SK-N-SH (cell line): ENCODE measurements at regions not wholly inside any gene's neighbourhood (a gene's known extent, or its start where the extent isn't known, plus 50 kb on each side); places are given as distances from the start of the nearest gene placed in this dataset.

Experiments used
- CTCF ChIA-PET: fragments of 300-600, 350-600 bp; formaldehyde crosslinking; extraction: SDS; loops from one replicate; lab custom pipeline; 2021; lab: Yijun Ruan, JAX
- POLR2A ChIA-PET: fragments of 350-600 bp; sonication (Branson Sonifier 250); formaldehyde crosslinking; extraction: SDS; loops from one replicate; lab custom pipeline; 2020; ENCODE audit warnings: antibody characterized with exemption, inconsistent platforms; lab: Yijun Ruan, JAX
- DNase-seq: peaks from one replicate; pipeline ENCODE4 v3.0.0; 2012
- H2AFZ ChIP-seq: fragments of 200-600 bp; sonication (generic); 2 replicates; pipeline ENCODE4 v1.8.1; 2016; ENCODE audit warnings: antibody characterized with exemption, mild to moderate bottlenecking, low read depth
- H3F3A ChIP-seq: fragments of 200-600 bp; sonication (generic); replicated peaks from 2 replicates; pipeline ENCODE3; 2016; ENCODE audit warnings: antibody characterized with exemption, mild to moderate bottlenecking; ENCODE audit not compliant: insufficient read depth
- H3K27ac ChIP-seq, 2 experiments: fragments of 200-500 bp in 1 of 2; fragments of 200-600 bp in 1 of 2; sonication (Bioruptor generic) in 1 of 2; sonication (generic), shearing (Covaris generic) in 1 of 2; 2 replicates each; pipeline versions ENCODE4 v1.5.1 to v1.6.1; 2014 to 2016; ENCODE audit warnings: low read depth in 2 of 2, inconsistent platforms in 1 of 2, low read length in 1 of 2, mild to moderate bottlenecking in 1 of 2, mixed read lengths in 1 of 2
- H3K27me3 ChIP-seq: fragments of 200-600 bp; sonication (generic), shearing (Covaris generic); 2 replicates; pipeline ENCODE4 v1.6.1; 2016; ENCODE audit warnings: mixed run types; ENCODE audit not compliant: insufficient read depth
- H3K36me3 ChIP-seq, 2 experiments: fragments of 200-500 bp in 1 of 2; fragments of 200-600 bp in 1 of 2; sonication (Bioruptor generic) in 1 of 2; sonication (generic) in 1 of 2; replicated peaks in 1 of 2; 2 replicates each; pipeline versions ENCODE3 to v1.5.1; 2014 to 2016; ENCODE audit warnings: low read length in 1 of 2, mild to moderate bottlenecking in 1 of 2; ENCODE audit not compliant: insufficient read depth in 2 of 2, control insufficient read depth in 1 of 2
- H3K4me1 ChIP-seq, 2 experiments: fragments of 200-500 bp in 1 of 2; fragments of 200-600 bp in 1 of 2; sonication (Bioruptor generic) in 1 of 2; sonication (generic), shearing (Covaris generic) in 1 of 2; 2 replicates each; pipeline versions ENCODE4 v1.5.1 to v1.6.1; 2014 to 2016; ENCODE audit warnings: low read depth in 1 of 2, low read length in 1 of 2, mixed run types in 1 of 2; ENCODE audit not compliant: insufficient read depth in 2 of 2, control insufficient read depth in 1 of 2
- H3K4me2 ChIP-seq: fragments of 200-600 bp; sonication (generic), shearing (Covaris generic); 2 replicates; pipeline ENCODE4 v1.6.1; 2017; ENCODE audit warnings: mixed run types
- H3K4me3 ChIP-seq, 2 experiments: fragments of 200-500 bp in 1 of 2; fragments of 200-600 bp in 1 of 2; sonication (Bioruptor generic) in 1 of 2; sonication (generic), shearing (Covaris generic) in 1 of 2; 2 replicates each; pipeline versions ENCODE4 v1.5.1 to v1.8.1; 2014 to 2016; ENCODE audit warnings: low read depth in 2 of 2, inconsistent platforms in 1 of 2, low read length in 1 of 2, mild to moderate bottlenecking in 1 of 2, mixed read lengths in 1 of 2, moderate library complexity in 1 of 2
- H3K79me2 ChIP-seq: fragments of 200-600 bp; sonication (generic); 2 replicates; pipeline ENCODE4 v1.8.1; 2017; ENCODE audit warnings: mild to moderate bottlenecking; ENCODE audit not compliant: insufficient read depth
- H3K9ac ChIP-seq: fragments of 200-600 bp; sonication (generic); 2 replicates; pipeline ENCODE4 v1.6.1; 2017; ENCODE audit warnings: mixed run types
- H3K9me2 ChIP-seq: fragments of 200-600 bp; sonication (generic); 2 replicates; pipeline ENCODE4 v1.6.1; 2017; ENCODE audit warnings: mixed run types
- H3K9me3 ChIP-seq: fragments of 200-600 bp; sonication (generic); 2 replicates; pipeline ENCODE4 v1.6.1; 2017; ENCODE audit warnings: mixed run types, mild to moderate bottlenecking, moderate library complexity
- H4K20me1 ChIP-seq: fragments of 200-600 bp; sonication (generic); 2 replicates; pipeline ENCODE4 v1.6.1; 2017; ENCODE audit warnings: mild to moderate bottlenecking, mixed run types; ENCODE audit not compliant: insufficient read depth
- ELF1 ChIP-seq: IDR thresholded peaks from 2 replicates; pipeline ENCODE4 v1.4.0; 2012
- EZH2phosphoT487 ChIP-seq: fragments of 200-600 bp; sonication (generic); IDR thresholded peaks from 2 replicates; pipeline ENCODE4 v1.6.1; 2017; ENCODE audit warnings: low read depth, mixed run types, mild to moderate bottlenecking, antibody characterized with exemption, moderate library complexity, borderline replicate concordance
- FOSL2 ChIP-seq: IDR thresholded peaks from 2 replicates; pipeline ENCODE4 v1.4.0; 2012; ENCODE audit warnings: low read depth, mild to moderate bottlenecking, moderate library complexity, borderline replicate concordance
- GABPA ChIP-seq: IDR thresholded peaks from 2 replicates; pipeline ENCODE4 v1.4.0; 2012; ENCODE audit warnings: low read depth, mild to moderate bottlenecking
- JUND ChIP-seq: IDR thresholded peaks from 2 replicates; pipeline ENCODE4 v1.4.0; 2012
- MEF2A ChIP-seq: IDR thresholded peaks from 2 replicates; pipeline ENCODE4 v1.4.0; 2012; ENCODE audit warnings: low read depth, borderline replicate concordance
- PBX3 ChIP-seq: IDR thresholded peaks from 2 replicates; pipeline ENCODE4; 2012
- POLR2AphosphoS5 ChIP-seq: IDR thresholded peaks from 2 replicates; pipeline ENCODE4 v1.6.1; 2012; ENCODE audit warnings: low read depth, low read length
- RAD21 ChIP-seq: IDR thresholded peaks from 2 replicates; pipeline ENCODE4 v1.6.1; 2012; ENCODE audit warnings: mild to moderate bottlenecking, low read length
- RCOR1 ChIP-seq: fragments of 150-350 bp; IDR thresholded peaks from 2 replicates; pipeline ENCODE4 v1.6.1; 2017; ENCODE audit warnings: antibody characterized with exemption, low read length
- REST ChIP-seq: IDR thresholded peaks from 2 replicates; pipeline ENCODE4 v1.6.1; 2012; ENCODE audit warnings: mild to moderate bottlenecking, low read depth, low read length, moderate library complexity
- SIN3A ChIP-seq: IDR thresholded peaks from 2 replicates; pipeline ENCODE4 v1.6.1; 2012; ENCODE audit warnings: low read depth, mild to moderate bottlenecking, low read length, moderate library complexity, borderline replicate concordance
- TCF12 ChIP-seq: IDR thresholded peaks from 2 replicates; pipeline ENCODE4 v1.4.0; 2012
- USF2 ChIP-seq: fragments of 150-350 bp; IDR thresholded peaks from 2 replicates; pipeline ENCODE4 v1.6.1; 2017; ENCODE audit warnings: antibody characterized with exemption, low read length, low read depth, borderline replicate concordance
- YY1 ChIP-seq: IDR thresholded peaks from 2 replicates; pipeline ENCODE4 v1.4.0; 2012; ENCODE audit warnings: low read depth, mild to moderate bottlenecking
- WGBS: methylation state at CpG from one replicate; pipeline ENCODE4 v1.1.6; 2017; ENCODE audit warnings: low lambda C conversion rate; 5-methylcytosine and 5-hydroxymethylcytosine counted together

- TF ChIP-seq REST (no peak), JUND (no peak), USF2 (no peak), POLR2AphosphoS5 (no peak), ELF1 (no peak), MEF2A (no peak), GABPA (no peak), YY1 (no peak), FOSL2 (no peak), RCOR1 (no peak)
These were observed 385.6 kb upstream of the PCDH10 start (continued) for GRCh38 chr4:132763465-132763864.

- Histone ChIP-seq H3K4me1 (no peaks in the 10 kb centered on the region), H3K79me2 (no peaks in the 10 kb centered on the region), H3K36me3 (no peaks in the 10 kb centered on the region), H3K27me3 (no peaks in the 10 kb centered on the region), H3K4me3 (no peak overlapping the region), H4K20me1 (no peaks in the 10 kb centered on the region), H3K9ac (no peak overlapping the region), H2AFZ (no peak overlapping the region), H3K27ac (no peak overlapping the region), H3F3A (no peaks in the 10 kb centered on the region), H3K4me2 (no peak overlapping the region), H3K9me2 (no peaks in the 10 kb centered on the region), H3K9me3 (no peaks in the 10 kb centered on the region)
- WGBS: 4% methylated on average over 1 of the region's 1 CpG
- TF ChIP-seq EZH2phosphoT487 (no peak), FOSL2 (no peak), RAD21 (no peak)
- POLR2A ChIA-PET: no interaction called here
- CTCF ChIA-PET: no interaction called here
- DNase-seq: no peak
These were observed 381.2 kb upstream of the PCDH10 start for GRCh38 chr4:132767901-132768300.

GRCh38 chr4:132770776-132771175 is 378.3 kb upstream of the PCDH10 start:
- TF ChIP-seq TCF12: no peak
- no peak for TF ChIP-seq SIN3A
- TF ChIP-seq REST: no peak
- TF ChIP-seq PBX3: no peak
- Histone ChIP-seq H3K79me2 (no peaks in the 10 kb centered on the region), H3K27ac (no peak overlapping the region), H2AFZ (no peak overlapping the region), H3K4me1 (no peaks in the 10 kb centered on the region), H3F3A (no peaks in the 10 kb centered on the region), H3K9me2 (no peaks in the 10 kb centered on the region), H3K9ac (no peak overlapping the region), H3K27me3 (no peaks in the 10 kb centered on the region), H3K4me2 (no peak overlapping the region), H4K20me1 (no peaks in the 10 kb centered on the region), H3K4me3 (no peak overlapping the region), H3K36me3 (no peaks in the 10 kb centered on the region), H3K9me3 (no peaks in the 10 kb centered on the region)
- ChIA-PET CTCF (interaction anchor here (1.2 kb wide), 1 partner anchor 9 kb away, joined by 3 read pairs; no protein-coding TSS in a partner anchor), POLR2A (no interaction called here)
- WGBS: 17% methylated on average over 2 of the region's 2 CpGs
- no peak for DNase-seq
